ENCODE measurements at regions not wholly inside any gene's neighbourhood (a gene's known extent, or its start where the extent isn't known, plus 50 kb on each side); places are given as distances from the start of the nearest gene placed in this dataset.
"Not testable (repeated sequence)": the region's sequence is repeated elsewhere in the genome, so short reads cannot be mapped to it uniquely, and the experiment has no call there.

DNA sequence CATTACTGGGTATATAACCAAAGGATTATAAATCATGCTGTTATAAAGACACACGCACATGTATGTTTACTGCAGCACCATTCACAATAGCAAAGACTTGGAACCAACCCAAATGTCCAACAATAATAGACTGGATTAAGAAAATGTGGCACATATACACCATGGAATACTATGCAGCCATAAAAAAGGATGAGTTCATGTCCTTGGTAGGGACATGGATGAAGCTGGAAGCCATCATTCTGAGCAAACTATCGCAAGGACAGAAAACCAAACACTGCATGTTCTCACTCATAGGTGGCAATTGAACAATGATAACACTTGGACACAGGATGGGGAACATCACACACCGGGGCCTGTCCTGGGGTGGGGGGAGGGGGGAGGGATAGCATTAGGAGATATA, 92.6 kb upstream of the SLC1A4 start:
- TF ChIP-seq, protein P1, sequence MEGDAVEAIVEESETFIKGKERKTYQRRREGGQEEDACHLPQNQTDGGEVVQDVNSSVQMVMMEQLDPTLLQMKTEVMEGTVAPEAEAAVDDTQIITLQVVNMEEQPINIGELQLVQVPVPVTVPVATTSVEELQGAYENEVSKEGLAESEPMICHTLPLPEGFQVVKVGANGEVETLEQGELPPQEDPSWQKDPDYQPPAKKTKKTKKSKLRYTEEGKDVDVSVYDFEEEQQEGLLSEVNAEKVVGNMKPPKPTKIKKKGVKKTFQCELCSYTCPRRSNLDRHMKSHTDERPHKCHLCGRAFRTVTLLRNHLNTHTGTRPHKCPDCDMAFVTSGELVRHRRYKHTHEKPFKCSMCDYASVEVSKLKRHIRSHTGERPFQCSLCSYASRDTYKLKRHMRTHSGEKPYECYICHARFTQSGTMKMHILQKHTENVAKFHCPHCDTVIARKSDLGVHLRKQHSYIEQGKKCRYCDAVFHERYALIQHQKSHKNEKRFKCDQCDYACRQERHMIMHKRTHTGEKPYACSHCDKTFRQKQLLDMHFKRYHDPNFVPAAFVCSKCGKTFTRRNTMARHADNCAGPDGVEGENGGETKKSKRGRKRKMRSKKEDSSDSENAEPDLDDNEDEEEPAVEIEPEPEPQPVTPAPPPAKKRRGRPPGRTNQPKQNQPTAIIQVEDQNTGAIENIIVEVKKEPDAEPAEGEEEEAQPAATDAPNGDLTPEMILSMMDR (conservative IDR thresholded peaks at IDR 0.05; ENCODE audit: low read depth, low read length), result not testable (repeated sequence)
- not testable (repeated sequence) for TF ChIP-seq EZH2phosphoT487 (IDR thresholded peaks at IDR 0.05; ENCODE audit: borderline replicate concordance, low read length); EZH2 (IDR thresholded peaks at IDR 0.05; ENCODE audit: low read length, unreplicated experiment)

All from PC-3 (cell line).